Activated T-cell treated with anti-CD3 and anti-CD28 coated beads, Interleukin-2, amount 50 U/mL, for 72 hours (primary cell): ENCODE measurements at regions not wholly inside any gene's neighbourhood (a gene's known extent, or its start where the extent isn't known, plus 50 kb on each side); places are given as distances from the start of the nearest gene placed in this dataset.

Source experiments
- ATAC-seq, 2 donors: fragments of 150-1000 bp; cut with Tn5 transposase; replicated peaks in 1 of 2; 2 replicates each; pipeline ENCODE4 v1.10.0; 2021; ENCODE audit warnings: moderate library complexity in 2 of 2, mild to moderate bottlenecking in 1 of 2
- DNase-seq, 2 donors: peaks; one replicate each; pipeline ENCODE4 v3.0.0; 2021 to 2022; ENCODE audit warnings: mixed read lengths in 1 of 2
- H3K27ac Mint-ChIP-seq: one replicate; pipeline ENCODE4 v1.8.0; 2022; ENCODE audit warnings: mild to moderate bottlenecking, moderate library complexity, mixed read lengths
- H3K27me3 Mint-ChIP-seq: one replicate; pipeline ENCODE4 v1.8.0; 2022; ENCODE audit warnings: low read depth, mixed read lengths
- H3K36me3 Mint-ChIP-seq, 2 donors: one replicate each; pipeline ENCODE4 v1.8.0; 2022; ENCODE audit warnings: mixed read lengths in 2 of 2, mild to moderate bottlenecking in 1 of 2; ENCODE audit not compliant: insufficient read depth in 2 of 2
- H3K4me1 Mint-ChIP-seq: one replicate; pipeline ENCODE4 v1.8.0; 2022; ENCODE audit warnings: low read depth, mixed read lengths
- H3K4me3 Mint-ChIP-seq, 2 donors: one replicate each; pipeline ENCODE4 v1.8.0; 2022; ENCODE audit warnings: mild to moderate bottlenecking in 2 of 2, mixed read lengths in 2 of 2, moderate library complexity in 2 of 2
- H3K9me3 Mint-ChIP-seq, 2 donors: one replicate each; pipeline ENCODE4 v1.8.0; 2022; ENCODE audit warnings: mixed read lengths in 2 of 2

GRCh38 chr12:124099661-124100060, 126.6 kb downstream of the ZNF664 start:
- Mint-ChIP-seq H3K9me3 (no peaks in the 10 kb centered on the region), H3K36me3 (no peaks in the 10 kb centered on the region), H3K27me3 (peaks cover 5% of the 10 kb centered on the region), H3K4me3 (no peak overlapping the region), H3K4me1 (no peaks in the 10 kb centered on the region), H3K27ac (no peak overlapping the region)
- DNase-seq (no peak), ATAC-seq (no peak)

GRCh38 chr12:124100572-124101178, 127.7 kb downstream of the ZNF664 start:
- ATAC-seq (no peak), DNase-seq (no peak)
- no peak overlapping the region for H3K4me3 Mint-ChIP-seq
- H3K36me3 Mint-ChIP-seq: no peaks in the 10 kb centered on the region
- H3K27ac Mint-ChIP-seq: no peak overlapping the region
- peaks cover 5% of the 10 kb centered on the region for H3K27me3 Mint-ChIP-seq
- no peaks in the 10 kb centered on the region for H3K4me1 Mint-ChIP-seq
- no peaks in the 10 kb centered on the region for H3K9me3 Mint-ChIP-seq

DNA sequence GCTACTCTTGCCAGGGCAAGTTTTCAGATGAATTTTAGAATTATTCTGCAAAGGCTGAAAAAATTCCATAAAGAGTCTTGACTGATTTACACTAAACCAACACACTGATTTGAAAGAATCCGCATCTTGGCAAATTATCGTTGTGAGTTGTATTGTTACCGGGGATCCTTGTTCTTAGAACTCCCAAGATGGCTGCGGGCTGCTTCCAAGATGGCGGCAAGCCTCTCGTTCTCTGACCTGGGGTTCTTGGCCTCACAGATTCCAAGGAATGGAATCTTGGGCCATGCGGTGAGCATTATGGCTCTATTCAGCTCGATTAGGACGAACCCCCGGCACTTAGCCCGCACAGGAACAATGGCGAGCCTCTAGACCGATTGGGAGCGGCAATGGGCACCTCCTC, 132.5 kb downstream of the ZNF664 start:
- no peaks in the 10 kb centered on the region for H3K27me3 Mint-ChIP-seq
- ATAC-seq: no peak
- DNase-seq: no peak
- no peaks in the 10 kb centered on the region for H3K4me1 Mint-ChIP-seq
- no peak overlapping the region for H3K4me3 Mint-ChIP-seq
- H3K36me3 Mint-ChIP-seq: no peaks in the 10 kb centered on the region
- peaks cover 2 to 3% of the 10 kb centered on the region in 2 donors for H3K9me3 Mint-ChIP-seq
- H3K27ac Mint-ChIP-seq: no peak overlapping the region

DNA sequence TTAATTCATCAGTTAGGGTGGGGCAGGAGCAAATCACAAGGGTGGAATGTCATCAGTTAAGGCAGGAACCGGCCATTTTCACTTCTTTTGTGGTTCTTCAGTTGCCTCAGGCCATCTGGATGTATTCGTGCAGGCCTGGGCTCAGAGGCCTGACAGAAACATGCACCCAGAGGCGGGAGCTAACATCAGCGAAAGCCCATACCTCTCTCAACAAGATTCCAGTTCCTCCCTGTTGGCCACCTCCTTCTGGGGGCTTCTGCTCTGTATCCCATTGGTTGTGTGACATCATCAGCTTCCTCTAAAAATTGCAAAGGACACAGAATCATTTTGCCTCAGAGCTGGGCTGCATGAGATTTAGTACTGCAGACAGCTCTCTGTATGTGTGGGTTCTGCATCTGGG, 134.3 kb downstream of the ZNF664 start:
- Mint-ChIP-seq H3K4me1 (no peaks in the 10 kb centered on the region), H3K9me3 (peaks cover 2 to 3% of the 10 kb centered on the region in 2 donors), H3K27me3 (no peaks in the 10 kb centered on the region), H3K4me3 (no peak overlapping the region), H3K36me3 (no peaks in the 10 kb centered on the region), H3K27ac (no peak overlapping the region)
- DNase-seq (no peak), ATAC-seq (no peak)

GRCh38 chr12:124109760-124110159, 136.7 kb downstream of the ZNF664 start:
- ATAC-seq (no peak), DNase-seq (no peak)
- Mint-ChIP-seq H3K9me3 (peaks cover 2 to 3% of the 10 kb centered on the region in 2 donors), H3K27me3 (no peaks in the 10 kb centered on the region), H3K4me1 (no peaks in the 10 kb centered on the region), H3K36me3 (no peaks in the 10 kb centered on the region), H3K27ac (no peak overlapping the region), H3K4me3 (no peak overlapping the region)

GRCh38 chr12:124110372-124110883, 137.4 kb downstream of the ZNF664 start:
- H3K27me3 Mint-ChIP-seq: no peaks in the 10 kb centered on the region

GRCh38 chr12:124111006-124111405, 138.0 kb downstream of the ZNF664 start:
- Mint-ChIP-seq H3K9me3 (peaks cover 2 to 3% of the 10 kb centered on the region in 2 donors), H3K4me1 (no peaks in the 10 kb centered on the region), H3K27ac (no peak overlapping the region), H3K36me3 (no peaks in the 10 kb centered on the region), H3K4me3 (no peak overlapping the region), H3K27me3 (no peaks in the 10 kb centered on the region)
- ATAC-seq (no peak), DNase-seq (no peak)

More at GRCh38 chr12:124110372-124110883, 137.4 kb downstream of the ZNF664 start:
- Mint-ChIP-seq H3K36me3 (no peaks in the 10 kb centered on the region), H3K9me3 (peaks cover 2 to 3% of the 10 kb centered on the region in 2 donors), H3K27ac (no peak overlapping the region), H3K4me3 (no peak overlapping the region), H3K4me1 (no peaks in the 10 kb centered on the region)
- DNase-seq (no peak), ATAC-seq (no peak)

DNA sequence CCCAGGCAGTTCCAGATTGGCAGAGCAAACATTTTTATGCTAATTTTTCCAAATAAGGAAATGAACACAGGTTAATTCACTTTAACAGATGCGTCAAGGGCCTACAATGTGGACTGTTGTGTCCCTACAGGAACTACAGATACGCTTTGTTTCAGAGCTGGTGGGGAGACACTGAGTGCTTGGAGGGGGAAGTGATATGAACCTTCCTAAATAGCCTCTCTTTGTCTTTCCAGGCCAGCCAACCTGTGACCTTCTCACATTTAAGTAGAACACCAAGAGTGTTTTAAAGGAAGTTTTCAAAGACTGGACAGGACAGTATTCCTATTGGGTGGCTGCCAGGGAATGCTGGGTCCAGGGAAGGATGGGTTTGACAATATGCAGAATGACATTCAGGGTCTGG, 141.3 kb downstream of the ZNF664 start:
- Mint-ChIP-seq H3K4me3 (no peak overlapping the region), H3K9me3 (peaks cover 0 to 3% of the 10 kb centered on the region in 2 donors), H3K36me3 (no peaks in the 10 kb centered on the region), H3K27me3 (no peaks in the 10 kb centered on the region), H3K27ac (no peak overlapping the region), H3K4me1 (no peaks in the 10 kb centered on the region)
- no peak for DNase-seq
- ATAC-seq: no peak

DNA sequence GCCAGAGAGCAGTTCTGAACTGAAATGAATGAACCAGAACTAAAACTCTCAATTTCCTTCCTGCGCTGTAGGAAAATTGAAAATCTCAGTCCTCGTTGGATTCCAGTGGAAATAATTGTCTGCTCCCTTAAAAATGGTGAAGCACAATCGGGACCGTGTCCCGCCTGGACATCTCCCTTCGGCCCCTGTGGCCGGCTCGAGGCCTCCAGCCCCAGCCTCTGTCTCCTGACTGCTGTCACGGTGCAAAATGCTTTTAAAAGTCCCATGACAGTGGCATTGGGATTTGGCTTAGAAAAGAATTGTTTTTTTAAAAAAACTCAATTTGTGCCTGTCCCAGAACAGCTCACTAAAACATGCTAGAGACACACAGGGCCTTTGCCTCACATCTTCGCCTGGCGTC, 142.5 kb downstream of the ZNF664 start:
- H3K36me3 Mint-ChIP-seq: no peaks in the 10 kb centered on the region
- DNase-seq (no peak), ATAC-seq (no peak)
- no peaks in the 10 kb centered on the region for H3K4me1 Mint-ChIP-seq
- no peaks in the 10 kb centered on the region for H3K9me3 Mint-ChIP-seq
- H3K27ac Mint-ChIP-seq: no peak overlapping the region
- H3K4me3 Mint-ChIP-seq: no peak overlapping the region
- no peaks in the 10 kb centered on the region for H3K27me3 Mint-ChIP-seq

GRCh38 chr12:124115976-124116690, 143.1 kb downstream of the ZNF664 start:
- Mint-ChIP-seq H3K4me3 (no peak overlapping the region), H3K27me3 (no peaks in the 10 kb centered on the region), H3K9me3 (no peaks in the 10 kb centered on the region), H3K27ac (no peak overlapping the region), H3K4me1 (no peaks in the 10 kb centered on the region), H3K36me3 (no peaks in the 10 kb centered on the region)
- DNase-seq (no peak), ATAC-seq (no peak)

DNA sequence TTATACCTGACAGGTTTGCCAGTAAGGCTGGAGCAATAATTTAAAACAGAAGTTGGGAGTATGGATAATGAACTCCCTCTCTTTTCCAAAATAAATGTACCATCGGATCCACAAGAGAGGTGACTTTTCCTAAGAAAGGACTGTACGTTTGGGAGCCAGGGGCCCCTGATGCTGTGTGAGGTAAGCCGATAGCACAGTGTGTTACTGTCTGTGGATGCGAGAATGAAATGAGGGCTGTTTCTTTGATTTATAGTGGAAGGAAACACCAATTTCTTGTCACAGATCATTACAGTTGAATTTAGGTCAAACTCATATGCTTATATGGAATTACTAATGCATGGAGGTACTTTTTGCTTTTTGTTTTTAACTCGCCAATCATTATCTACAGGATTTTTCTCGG, 147.7 kb downstream of the ZNF664 start:
- no peaks in the 10 kb centered on the region for H3K4me1 Mint-ChIP-seq
- no peak for DNase-seq
- no peak overlapping the region for H3K27ac Mint-ChIP-seq

GRCh38 chr12:124122722-124123121, 149.7 kb downstream of the ZNF664 start:
- Mint-ChIP-seq H3K4me1 (no peaks in the 10 kb centered on the region), H3K27me3 (no peaks in the 10 kb centered on the region), H3K9me3 (no peaks in the 10 kb centered on the region), H3K36me3 (no peaks in the 10 kb centered on the region), H3K4me3 (no peak overlapping the region), H3K27ac (no peak overlapping the region)
- no peak for ATAC-seq
- DNase-seq: no peak

More for the DNA sequence above, 147.7 kb downstream of the ZNF664 start:
- Mint-ChIP-seq H3K27me3 (no peaks in the 10 kb centered on the region), H3K9me3 (no peaks in the 10 kb centered on the region), H3K36me3 (no peaks in the 10 kb centered on the region), H3K4me3 (no peak overlapping the region)
- no peak for ATAC-seq

DNA sequence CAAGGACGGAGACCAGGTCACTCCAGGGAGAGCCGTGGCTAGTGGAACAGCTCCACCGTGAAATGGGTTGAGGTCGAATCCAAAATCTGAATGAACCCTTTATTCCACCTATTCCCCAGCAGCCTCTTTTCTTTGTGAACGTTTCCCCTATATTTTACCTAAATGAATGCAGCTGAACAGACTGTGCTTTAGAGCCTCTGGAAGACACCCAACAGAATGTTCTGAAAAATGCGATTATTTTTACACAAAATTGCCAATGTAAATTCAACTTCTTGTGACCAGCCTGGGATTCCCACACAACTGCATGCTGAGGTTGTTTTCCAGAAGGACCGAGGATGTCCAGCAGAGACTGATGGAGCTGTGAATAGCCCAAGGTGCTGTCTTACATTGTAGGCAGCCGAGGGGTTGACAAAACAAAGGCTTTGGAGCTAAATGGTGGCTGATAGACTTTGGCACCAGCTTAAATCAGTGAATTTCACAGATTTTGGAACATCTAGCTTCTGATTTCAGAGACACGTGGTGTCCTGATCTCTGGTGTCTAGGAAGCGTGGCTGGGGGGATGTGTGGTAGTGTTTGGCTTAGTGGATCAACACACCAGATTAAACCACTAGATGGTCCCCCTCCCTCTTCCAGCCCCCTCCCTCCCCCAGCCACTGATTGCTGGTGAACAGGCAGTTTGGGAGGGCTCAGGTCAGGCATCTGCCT, 150.4 kb downstream of the ZNF664 start:
- Mint-ChIP-seq H3K4me3 (no peak overlapping the region), H3K9me3 (no peaks in the 10 kb centered on the region), H3K27me3 (no peaks in the 10 kb centered on the region), H3K36me3 (no peaks in the 10 kb centered on the region), H3K4me1 (no peaks in the 10 kb centered on the region), H3K27ac (no peak overlapping the region)
- DNase-seq: no peak
- ATAC-seq: no peak
